Keratinocyte (primary cell): ENCODE measurements at regions not wholly inside any gene's neighbourhood (a gene's known extent, or its start where the extent isn't known, plus 50 kb on each side); places are given as distances from the start of the nearest gene placed in this dataset.

Experiments used
- DNase-seq: peaks from one replicate; pipeline ENCODE4 v3.0.0-alpha.2; 2011; ENCODE audit warnings: low read depth, missing footprints, low spot score
- FAIRE-seq: peaks from 2 replicates; lab custom pipeline; 2011; peaks lifted over from hg19 to GRCh38; lab: Jason Lieb, UNC
- H2AFZ ChIP-seq: 2 replicates; pipeline ENCODE4 v1.6.0; 2012; ENCODE audit warnings: low read length, control low read depth, inconsistent platforms; ENCODE audit not compliant: control insufficient read depth
- H3K27ac ChIP-seq: 2 replicates; pipeline ENCODE4 v1.5.1; 2011; ENCODE audit warnings: low read length; ENCODE audit not compliant: control insufficient read depth, insufficient read depth
- H3K27me3 ChIP-seq: 3 replicates; pipeline ENCODE4 v1.6.0; 2011; ENCODE audit warnings: low read length; ENCODE audit not compliant: control insufficient read depth, insufficient read depth; ENCODE audit errors: extremely low read depth
- H3K36me3 ChIP-seq, 2 experiments: 2 replicates in 1 of 2; 3 replicates in 1 of 2; pipeline ENCODE4 v1.5.1; 2011; ENCODE audit warnings: low read length in 2 of 2, mild to moderate bottlenecking in 1 of 2; ENCODE audit not compliant: control insufficient read depth in 2 of 2, insufficient read depth in 2 of 2; ENCODE audit errors: extremely low read depth in 1 of 2
- H3K4me1 ChIP-seq: 3 replicates; pipeline ENCODE4 v1.5.1; 2011; ENCODE audit warnings: low read length; ENCODE audit not compliant: control insufficient read depth, insufficient read depth; ENCODE audit errors: extremely low read depth
- H3K4me2 ChIP-seq: 3 replicates; pipeline ENCODE4 v1.6.0; 2011; ENCODE audit warnings: low read depth, low read length; ENCODE audit not compliant: control insufficient read depth, insufficient read depth; ENCODE audit errors: extremely low read depth
- H3K4me3 ChIP-seq, 3 experiments: fragments of 200-600 bp in 1 of 3; sonication (generic) in 1 of 3; 2 replicates in 2 of 3; 3 replicates in 1 of 3; pipeline ENCODE4 v1.5.1; 2011 to 2016; ENCODE audit warnings: low read length in 3 of 3, mild to moderate bottlenecking in 3 of 3, control low read depth in 2 of 3, inconsistent platforms in 1 of 3, low read depth in 1 of 3, mixed read lengths in 1 of 3, mixed run types in 1 of 3, moderate library complexity in 1 of 3; ENCODE audit not compliant: control insufficient read depth in 2 of 3, insufficient read depth in 2 of 3; ENCODE audit errors: extremely low read depth in 1 of 3
- H3K79me2 ChIP-seq: 2 replicates; pipeline ENCODE4 v1.6.0; 2012; ENCODE audit warnings: low read length; ENCODE audit not compliant: control insufficient read depth, insufficient read depth
- H3K9ac ChIP-seq: 3 replicates; pipeline ENCODE4 v1.6.0; 2011; ENCODE audit warnings: low read length; ENCODE audit not compliant: control insufficient read depth, insufficient read depth; ENCODE audit errors: extremely low read depth
- H3K9me1 ChIP-seq: 3 replicates; pipeline ENCODE4 v1.6.0; 2011; ENCODE audit warnings: low read length; ENCODE audit not compliant: control insufficient read depth, insufficient read depth; ENCODE audit errors: extremely low read depth
- H3K9me3 ChIP-seq: 2 replicates; pipeline ENCODE4 v1.5.1; 2012; ENCODE audit warnings: low read depth, low read length; ENCODE audit not compliant: control insufficient read depth
- H4K20me1 ChIP-seq: 3 replicates; pipeline ENCODE4 v1.6.0; 2011; ENCODE audit warnings: low read length; ENCODE audit not compliant: control insufficient read depth, insufficient read depth; ENCODE audit errors: extremely low read depth
- CTCF ChIP-seq, 3 experiments: IDR thresholded peaks in 1 of 3; conservative IDR thresholded peaks in 1 of 3; optimal IDR thresholded peaks in 1 of 3; 2 replicates in 2 of 3; 3 replicates in 1 of 3; pipeline versions ENCODE3 to v1.5.1; 2011; ENCODE audit warnings: low read length in 3 of 3, mild to moderate bottlenecking in 3 of 3, moderate library complexity in 2 of 3, control low read depth in 1 of 3, inconsistent platforms in 1 of 3; ENCODE audit not compliant: insufficient read depth in 2 of 3; ENCODE audit errors: extremely low read depth in 1 of 3
- EZH2 ChIP-seq: IDR thresholded peaks from one replicate; pipeline ENCODE4 v1.6.1; 2012; ENCODE audit warnings: inconsistent platforms, mild to moderate bottlenecking, low read length, moderate library complexity
- dilution Hi-C: fragments of 300-500 bp; cut with MboI; formaldehyde crosslinking; loops from one replicate; pipeline ENCODE4 v1.7.0; 2020; ENCODE audit warnings: low sequenced_read_pairs; ENCODE audit not compliant: extremely low pct_ligation_motif_present

- H3K9me3 ChIP-seq = no peaks in the 10 kb centered on the region
- dilution Hi-C loops = no loop called here
- no peak overlapping the region for H3K27ac ChIP-seq
- TF ChIP-seq CTCF (optimal IDR thresholded peaks at IDR 0.05 in 1 of 3, IDR thresholded peaks at IDR 0.05 in 1 of 3, conservative IDR thresholded peaks at IDR 0.05 in 1 of 3; ENCODE audit: extremely low read depth in 1 of 3, insufficient read depth in 2 of 3, low read length in 3 of 3) (no peak), EZH2 (no peak)
- H3K27me3 ChIP-seq = no peaks in the 10 kb centered on the region
- FAIRE-seq (no peak), DNase-seq (no peak)
- no peak overlapping the region for H3K4me2 ChIP-seq
- no peaks in the 10 kb centered on the region for H3K4me1 ChIP-seq
- H3K4me3 ChIP-seq = no peak overlapping the region
- H3K9ac ChIP-seq = no peak overlapping the region
- H3K9me1 ChIP-seq = no peaks in the 10 kb centered on the region
- H2AFZ ChIP-seq = no peak overlapping the region
- H4K20me1 ChIP-seq = no peaks in the 10 kb centered on the region
- no peaks in the 10 kb centered on the region for H3K36me3 ChIP-seq
- H3K79me2 ChIP-seq = no peaks in the 10 kb centered on the region
Observed at GRCh38 chr14:84436528-84436927, 1093.4 kb upstream of the FLRT2 start.

- H3K9me1 ChIP-seq = no peaks in the 10 kb centered on the region
- DNase-seq (no peak), FAIRE-seq (no peak)
- no peaks in the 10 kb centered on the region for H3K79me2 ChIP-seq
- dilution Hi-C loops = no loop called here
- H3K27ac ChIP-seq = no peak overlapping the region
- no peak for TF ChIP-seq EZH2
- no peak for TF ChIP-seq CTCF (optimal IDR thresholded peaks at IDR 0.05 in 1 of 3, IDR thresholded peaks at IDR 0.05 in 1 of 3, conservative IDR thresholded peaks at IDR 0.05 in 1 of 3; ENCODE audit: extremely low read depth in 1 of 3, insufficient read depth in 2 of 3, low read length in 3 of 3)
- H3K4me1 ChIP-seq = no peaks in the 10 kb centered on the region
- H3K4me3 ChIP-seq = no peak overlapping the region
- no peaks in the 10 kb centered on the region for H3K36me3 ChIP-seq
- H2AFZ ChIP-seq = no peak overlapping the region
- no peaks in the 10 kb centered on the region for H3K9me3 ChIP-seq
- no peaks in the 10 kb centered on the region for H4K20me1 ChIP-seq
- no peak overlapping the region for H3K9ac ChIP-seq
- H3K27me3 ChIP-seq = no peaks in the 10 kb centered on the region
- H3K4me2 ChIP-seq = no peak overlapping the region
Observed at GRCh38 chr14:84442521-84442920, 1087.4 kb upstream of the FLRT2 start.
